H54 (cell line): ENCODE measurements at regions not wholly inside any gene's neighbourhood (a gene's known extent, or its start where the extent isn't known, plus 50 kb on each side); places are given as distances from the start of the nearest gene placed in this dataset.

Source experiments
- DNase-seq: peaks from one replicate; pipeline ENCODE4 v3.0.0; 2011; ENCODE audit warnings: low spot score, mixed read lengths; ENCODE audit not compliant: insufficient read length
- FAIRE-seq: peaks from 3 replicates; lab custom pipeline; 2011; peaks lifted over from hg19 to GRCh38; lab: Jason Lieb, UNC
- POLR2A ChIP-seq: IDR thresholded peaks from 2 replicates; pipeline ENCODE4 v1.6.1; 2011; ENCODE audit warnings: low read depth, mild to moderate bottlenecking, low read length

- DNase-seq (no peak), FAIRE-seq (no peak)
- no peak for TF ChIP-seq POLR2A
Observed at GRCh38 chr18:79608999-79609461, 70.6 kb upstream of the CTDP1 start.

- TF ChIP-seq POLR2A = no peak
- no peak for FAIRE-seq
- DNase-seq = no peak
Observed at GRCh38 chr18:79609841-79610281, 69.7 kb upstream of the CTDP1 start.

GRCh38 chr18:79610461-79611039 lies 69.1 kb upstream of the CTDP1 start:
- no peak for FAIRE-seq
- TF ChIP-seq POLR2A = no peak
- DNase-seq = no peak

- no peak for TF ChIP-seq POLR2A
- FAIRE-seq (no peak), DNase-seq (peak; percentile 47)
Observed at GRCh38 chr18:79611040-79611681, 68.4 kb upstream of the CTDP1 start.

- DNase-seq (no peak), FAIRE-seq (no peak)
Observed at GRCh38 chr18:79612291-79613108, 67.1 kb upstream of the CTDP1 start.

GRCh38 chr18:79613186-79613931 lies 66.2 kb upstream of the CTDP1 start:
- FAIRE-seq (no peak), DNase-seq (no peak)
- no peak for TF ChIP-seq POLR2A

More at GRCh38 chr18:79612291-79613108, 67.1 kb upstream of the CTDP1 start:
- TF ChIP-seq POLR2A = no peak

GRCh38 chr18:79614211-79614955 lies 65.2 kb upstream of the CTDP1 start:
- no peak for DNase-seq
- no peak for FAIRE-seq

GRCh38 chr18:79615091-79615490 lies 64.5 kb upstream of the CTDP1 start:
- DNase-seq = no peak
- FAIRE-seq = no peak
- TF ChIP-seq POLR2A = no peak

More at GRCh38 chr18:79614211-79614955, 65.2 kb upstream of the CTDP1 start:
- no peak for TF ChIP-seq POLR2A

GRCh38 chr18:79615586-79615985 lies 64.0 kb upstream of the CTDP1 start:
- TF ChIP-seq POLR2A = no peak
- no peak for FAIRE-seq
- no peak for DNase-seq

GRCh38 chr18:79616651-79617510 lies 62.7 kb upstream of the CTDP1 start:
- no peak for FAIRE-seq
- no peak for DNase-seq
- TF ChIP-seq POLR2A = no peak

- no peak for TF ChIP-seq POLR2A
- FAIRE-seq = no peak
- DNase-seq = no peak
Observed at GRCh38 chr18:79617511-79618500, 61.8 kb upstream of the CTDP1 start.
